ENCODE measurements at regions not wholly inside any gene's neighbourhood (a gene's known extent, or its start where the extent isn't known, plus 50 kb on each side); places are given as distances from the start of the nearest gene placed in this dataset.

DNA sequence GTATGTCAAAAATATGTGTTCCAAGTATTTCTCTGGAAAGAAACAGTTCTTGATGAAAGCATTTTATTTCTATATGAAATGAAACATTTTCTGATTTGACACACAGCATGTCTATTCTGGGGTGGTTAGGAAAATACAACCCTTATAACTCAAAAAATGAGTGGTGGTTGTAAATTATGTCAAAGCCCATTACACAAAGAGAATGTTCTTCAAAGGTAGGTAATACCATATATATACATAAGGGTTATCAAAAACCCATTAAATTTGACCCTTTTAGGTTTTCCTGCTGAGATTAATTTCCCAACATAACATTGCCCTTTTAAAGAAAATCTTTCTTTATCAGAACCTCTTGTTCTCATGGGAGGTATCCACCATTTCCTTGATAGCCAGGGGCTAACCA is 420.5 kb upstream of the TECRL start:
- TF ChIP-seq, protein P1, sequence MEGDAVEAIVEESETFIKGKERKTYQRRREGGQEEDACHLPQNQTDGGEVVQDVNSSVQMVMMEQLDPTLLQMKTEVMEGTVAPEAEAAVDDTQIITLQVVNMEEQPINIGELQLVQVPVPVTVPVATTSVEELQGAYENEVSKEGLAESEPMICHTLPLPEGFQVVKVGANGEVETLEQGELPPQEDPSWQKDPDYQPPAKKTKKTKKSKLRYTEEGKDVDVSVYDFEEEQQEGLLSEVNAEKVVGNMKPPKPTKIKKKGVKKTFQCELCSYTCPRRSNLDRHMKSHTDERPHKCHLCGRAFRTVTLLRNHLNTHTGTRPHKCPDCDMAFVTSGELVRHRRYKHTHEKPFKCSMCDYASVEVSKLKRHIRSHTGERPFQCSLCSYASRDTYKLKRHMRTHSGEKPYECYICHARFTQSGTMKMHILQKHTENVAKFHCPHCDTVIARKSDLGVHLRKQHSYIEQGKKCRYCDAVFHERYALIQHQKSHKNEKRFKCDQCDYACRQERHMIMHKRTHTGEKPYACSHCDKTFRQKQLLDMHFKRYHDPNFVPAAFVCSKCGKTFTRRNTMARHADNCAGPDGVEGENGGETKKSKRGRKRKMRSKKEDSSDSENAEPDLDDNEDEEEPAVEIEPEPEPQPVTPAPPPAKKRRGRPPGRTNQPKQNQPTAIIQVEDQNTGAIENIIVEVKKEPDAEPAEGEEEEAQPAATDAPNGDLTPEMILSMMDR (IDR thresholded peaks at IDR 0.05) = no peak
- TF ChIP-seq EZH2 (IDR thresholded peaks at IDR 0.05; ENCODE audit: borderline replicate concordance, insufficient read depth, low read depth, low read length, poor library complexity, severe bottlenecking) = no peak

Measured in B cell (primary cell).